Natural killer cell (primary cell): ENCODE measurements at regions not wholly inside any gene's neighbourhood (a gene's known extent, or its start where the extent isn't known, plus 50 kb on each side); places are given as distances from the start of the nearest gene placed in this dataset.

ENCODE experiments used
- ATAC-seq, 3 donors: fragments of 150-1000 bp in 2 of 3; fragments of 200-7000 bp in 1 of 3; cut with Tn5 transposase; 1 replicate in 1 of 3; 2 replicates in 2 of 3; pipeline ENCODE4 v1.10.0; 2021; ENCODE audit warnings: mild to moderate bottlenecking in 2 of 3, moderate library complexity in 2 of 3
- DNase-seq, 2 donors: peaks; one replicate each; pipeline versions ENCODE4 v3.0.0 to v3.0.0-alpha.2; 2013 to 2021; ENCODE audit warnings: mixed read lengths in 1 of 2
- H3K27ac ChIP-seq: one replicate; pipeline ENCODE4 v1.5.1; 2013; ENCODE audit warnings: mild to moderate bottlenecking, low read length
- H3K27me3 ChIP-seq: one replicate; pipeline ENCODE4 v1.6.1; 2013; ENCODE audit warnings: low read length; ENCODE audit not compliant: control insufficient read depth, insufficient read depth
- H3K36me3 ChIP-seq: one replicate; pipeline ENCODE4 v1.6.1; 2013; ENCODE audit warnings: low read length; ENCODE audit not compliant: control insufficient read depth, insufficient read depth
- H3K4me1 ChIP-seq: one replicate; pipeline ENCODE4 v1.6.1; 2013; ENCODE audit warnings: low read length; ENCODE audit not compliant: control insufficient read depth, insufficient read depth
- H3K4me3 ChIP-seq: one replicate; pipeline ENCODE4 v1.5.1; 2013; ENCODE audit warnings: low read length
- H3K9me3 ChIP-seq: one replicate; pipeline ENCODE4 v1.6.1; 2013; ENCODE audit warnings: low read length; ENCODE audit not compliant: control insufficient read depth, insufficient read depth
- H3K27ac Mint-ChIP-seq, 2 donors: one replicate each; pipeline ENCODE4 v1.8.0; 2022; ENCODE audit warnings: mild to moderate bottlenecking in 2 of 2, mixed read lengths in 2 of 2, moderate library complexity in 1 of 2
- H3K27me3 Mint-ChIP-seq, 2 donors: one replicate each; pipeline ENCODE4 v1.8.0; 2022; ENCODE audit warnings: low read depth in 2 of 2, mixed read lengths in 2 of 2
- H3K36me3 Mint-ChIP-seq: one replicate; pipeline ENCODE4 v1.8.0; 2022; ENCODE audit warnings: mixed read lengths
- H3K4me1 Mint-ChIP-seq, 2 donors: one replicate each; pipeline ENCODE4 v1.8.0; 2022; ENCODE audit warnings: mixed read lengths in 2 of 2
- H3K4me3 Mint-ChIP-seq: one replicate; pipeline ENCODE4 v1.8.0; 2022; ENCODE audit warnings: mild to moderate bottlenecking, moderate library complexity, mixed read lengths
- H3K9me3 Mint-ChIP-seq, 2 donors: one replicate each; pipeline ENCODE4 v1.8.0; 2022; ENCODE audit warnings: mixed read lengths in 2 of 2
- CTCF ChIP-seq: fragments of 200-600 bp; IDR thresholded peaks from one replicate; pipeline ENCODE4 v1.8.0; 2022; ENCODE audit warnings: antibody characterized with exemption
- WGBS: methylation state at CpG from one replicate; pipeline ENCODE4 v1.1.7; 2013; ENCODE audit warnings: missing lambda C conversion rate; ENCODE audit not compliant: insufficient coverage; 5-methylcytosine and 5-hydroxymethylcytosine counted together
- intact Hi-C: fragments of 100-400 bp; cut with micrococcal nuclease; formaldehyde crosslinking; loops from one replicate; pipeline ENCODE4 v1.14.2; 2022

- Mint-ChIP-seq H3K36me3 (no peaks in the 10 kb centered on the region), H3K4me3 (no peak overlapping the region), H3K27ac (no peak overlapping the region), H3K9me3 (no peaks in the 10 kb centered on the region), H3K27me3 (peaks cover 0 to 2% of the 10 kb centered on the region in 2 donors), H3K4me1 (no peaks in the 10 kb centered on the region)
- DNase-seq (no peak), ATAC-seq (no peak)
- no peak for TF ChIP-seq CTCF
- Histone ChIP-seq H3K4me3 (no peak overlapping the region), H3K27ac (no peak overlapping the region), H3K9me3 (no peaks in the 10 kb centered on the region), H3K36me3 (no peaks in the 10 kb centered on the region), H3K4me1 (no peaks in the 10 kb centered on the region), H3K27me3 (no peaks in the 10 kb centered on the region)
- intact Hi-C loops: no loop called here
Measured at GRCh38 chr11:93067881-93068390, 98.5 kb downstream of the MTNR1B start.

GRCh38 chr11:93072229-93072914, 102.9 kb downstream of the MTNR1B start:
- H3K36me3 Mint-ChIP-seq: no peaks in the 10 kb centered on the region
- Histone ChIP-seq H3K27me3 (no peaks in the 10 kb centered on the region), H3K4me1 (no peaks in the 10 kb centered on the region), H3K36me3 (no peaks in the 10 kb centered on the region), H3K9me3 (no peaks in the 10 kb centered on the region), H3K27ac (no peak overlapping the region), H3K4me3 (no peak overlapping the region)
- ATAC-seq (no peak), DNase-seq (no peak)
- intact Hi-C loops: no loop called here
- TF ChIP-seq CTCF: no peak
- no peaks in the 10 kb centered on the region for H3K4me1 Mint-ChIP-seq
- no peak overlapping the region for H3K27ac Mint-ChIP-seq
- no peak overlapping the region for H3K4me3 Mint-ChIP-seq
- H3K9me3 Mint-ChIP-seq: peaks cover 2 to 3% of the 10 kb centered on the region in 2 donors
- peaks cover 0 to 6% of the 10 kb centered on the region in 2 donors for H3K27me3 Mint-ChIP-seq
- 75% methylated on average over 1 of the region's 1 CpG for WGBS

DNA sequence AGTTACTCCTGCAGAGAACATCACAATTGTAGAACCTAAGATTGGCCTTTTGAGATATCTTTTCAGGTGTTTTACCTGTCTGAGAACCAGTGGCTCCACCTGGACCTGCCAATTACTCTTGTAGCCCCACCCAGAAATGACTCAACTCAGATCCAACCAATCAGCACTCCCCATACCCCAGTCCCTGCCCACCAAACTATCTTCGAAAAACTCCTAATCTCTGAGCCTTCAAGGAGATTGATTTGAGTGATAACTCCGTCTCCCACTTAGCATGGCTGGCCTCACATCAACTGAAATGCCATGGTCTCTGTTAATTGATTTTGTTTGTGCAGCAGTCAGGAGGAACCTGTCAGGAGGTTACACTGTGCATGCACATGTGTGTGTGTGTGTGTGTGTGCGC, 103.6 kb downstream of the MTNR1B start:
- no peak for TF ChIP-seq CTCF
- Mint-ChIP-seq H3K4me1 (no peaks in the 10 kb centered on the region), H3K36me3 (no peaks in the 10 kb centered on the region), H3K27me3 (peaks cover 0 to 4% of the 10 kb centered on the region in 2 donors), H3K4me3 (no peak overlapping the region), H3K27ac (no peak overlapping the region), H3K9me3 (peaks cover 3 to 4% of the 10 kb centered on the region in 2 donors)
- H3K9me3 ChIP-seq: no peaks in the 10 kb centered on the region
- no peaks in the 10 kb centered on the region for H3K4me1 ChIP-seq
- DNase-seq: no peak
- intact Hi-C loops: no loop called here
- no peak overlapping the region for H3K27ac ChIP-seq
- H3K27me3 ChIP-seq: no peaks in the 10 kb centered on the region
- H3K4me3 ChIP-seq: no peak overlapping the region
- H3K36me3 ChIP-seq: no peaks in the 10 kb centered on the region
- 60% methylated on average over 3 of the region's 3 CpGs for WGBS
- ATAC-seq: no peak
